C4-2B (cell line): ENCODE measurements at regions not wholly inside any gene's neighbourhood (a gene's known extent, or its start where the extent isn't known, plus 50 kb on each side); places are given as distances from the start of the nearest gene placed in this dataset.

Source experiments
- ZFX ChIP-seq: fragments of 450-650 bp; IDR thresholded peaks from 2 replicates; pipeline ENCODE4 v1.6.1; 2017
- TF ChIP-seq, protein P1 (sequence below): fragments of 450-650 bp; conservative IDR thresholded peaks from 2 replicates; pipeline ENCODE4 v1.5.1; 2017; ENCODE audit warnings: mild to moderate bottlenecking

DNA sequence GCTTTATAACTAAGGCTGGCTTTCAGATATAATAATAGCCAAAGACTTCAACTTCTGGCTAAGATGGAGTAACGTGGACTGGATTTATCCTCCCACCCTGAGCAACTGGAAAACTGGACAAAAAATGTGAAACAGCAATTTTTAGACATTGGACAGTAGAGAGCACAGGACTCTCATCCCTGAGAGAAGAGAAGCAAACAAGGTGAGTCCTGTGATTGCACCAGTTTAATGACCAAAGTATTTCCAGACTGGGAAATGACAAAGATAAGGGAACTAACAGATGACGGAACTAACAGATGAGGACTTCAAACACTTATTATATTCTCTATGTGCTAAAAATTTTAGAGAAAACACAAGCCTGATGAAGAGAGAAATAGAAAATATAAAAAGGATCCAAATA lies 175.7 kb upstream of the SLC25A13 start:
- TF ChIP-seq, protein P1, sequence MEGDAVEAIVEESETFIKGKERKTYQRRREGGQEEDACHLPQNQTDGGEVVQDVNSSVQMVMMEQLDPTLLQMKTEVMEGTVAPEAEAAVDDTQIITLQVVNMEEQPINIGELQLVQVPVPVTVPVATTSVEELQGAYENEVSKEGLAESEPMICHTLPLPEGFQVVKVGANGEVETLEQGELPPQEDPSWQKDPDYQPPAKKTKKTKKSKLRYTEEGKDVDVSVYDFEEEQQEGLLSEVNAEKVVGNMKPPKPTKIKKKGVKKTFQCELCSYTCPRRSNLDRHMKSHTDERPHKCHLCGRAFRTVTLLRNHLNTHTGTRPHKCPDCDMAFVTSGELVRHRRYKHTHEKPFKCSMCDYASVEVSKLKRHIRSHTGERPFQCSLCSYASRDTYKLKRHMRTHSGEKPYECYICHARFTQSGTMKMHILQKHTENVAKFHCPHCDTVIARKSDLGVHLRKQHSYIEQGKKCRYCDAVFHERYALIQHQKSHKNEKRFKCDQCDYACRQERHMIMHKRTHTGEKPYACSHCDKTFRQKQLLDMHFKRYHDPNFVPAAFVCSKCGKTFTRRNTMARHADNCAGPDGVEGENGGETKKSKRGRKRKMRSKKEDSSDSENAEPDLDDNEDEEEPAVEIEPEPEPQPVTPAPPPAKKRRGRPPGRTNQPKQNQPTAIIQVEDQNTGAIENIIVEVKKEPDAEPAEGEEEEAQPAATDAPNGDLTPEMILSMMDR = no peak
- TF ChIP-seq ZFX = no peak
